ENCODE measurements at regions not wholly inside any gene's neighbourhood (a gene's known extent, or its start where the extent isn't known, plus 50 kb on each side); places are given as distances from the start of the nearest gene placed in this dataset.
A peak's percentile ranks its signal among the peaks of the same experiment; 100 is the strongest.

DNA sequence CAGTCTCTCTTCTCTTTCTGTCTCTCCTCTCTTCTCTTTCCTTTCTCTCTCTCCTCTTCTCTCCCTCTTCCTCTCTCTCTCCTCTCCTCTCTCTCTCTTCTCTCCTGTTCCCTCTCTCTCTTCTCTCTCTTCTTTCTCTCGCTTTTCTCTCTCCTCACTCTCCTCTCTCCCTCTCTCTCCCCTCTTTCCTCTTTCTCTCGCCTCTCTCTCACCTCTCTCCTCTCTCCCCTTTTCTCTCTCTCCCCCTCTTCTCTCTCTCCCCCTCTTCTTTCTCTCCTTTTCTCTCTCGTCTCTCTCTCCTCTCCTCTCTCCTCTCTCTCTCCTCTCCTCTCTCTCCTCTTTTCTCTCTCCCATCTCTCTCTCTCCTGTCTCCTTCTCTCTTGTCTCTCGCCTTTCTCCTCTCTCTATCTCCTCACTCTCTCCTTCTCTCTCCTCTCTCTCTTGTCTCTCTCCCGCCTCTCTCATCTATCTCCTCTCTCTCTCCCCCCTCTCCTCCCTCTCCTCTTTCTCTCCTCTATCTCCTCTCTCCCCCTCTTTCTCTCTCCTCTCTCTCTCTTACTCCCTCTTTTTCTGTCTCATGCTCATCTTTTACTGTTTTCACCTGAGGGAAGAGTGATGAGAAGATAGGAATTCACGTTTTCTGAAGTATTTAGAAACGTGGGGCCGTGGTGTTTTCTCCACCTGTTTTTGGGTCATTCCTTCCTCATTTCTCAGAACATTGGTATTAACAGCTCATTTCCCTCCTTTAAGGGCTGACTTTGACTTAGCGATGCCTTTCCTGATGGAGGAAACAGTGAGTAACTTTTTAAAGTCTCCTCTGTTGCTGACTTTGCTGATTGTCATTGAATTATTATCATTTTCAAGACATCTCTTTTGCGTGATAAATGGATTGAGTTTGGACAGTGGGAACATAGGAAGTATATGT, 80.6 kb upstream of the CD99 start:
- Histone ChIP-seq H3K4me2 (peak overlapping the region; percentile 90), H3F3A (replicated peaks; ENCODE audit: low read depth) (peaks cover 14% of the 10 kb centered on the region; the same call in 1 of the 2 replicates), H3K27me3 (ENCODE audit: insufficient read depth) (peaks cover 5% of the 10 kb centered on the region; the same call in 1 of the 2 replicates), H3K4me1 (ENCODE audit: insufficient read depth) (peaks cover 15% of the 10 kb centered on the region; the same call in 1 of the 2 replicates), H3K9me2 (ENCODE audit: insufficient read depth) (0 out of 2 replicates have a peak, but pooled peaks cover 4% of the 10 kb centered on the region), H2AFZ (no peak overlapping the region), H3K36me3 (ENCODE audit: insufficient read depth) (0 out of 2 replicates have a peak, but pooled peaks cover 6% of the 10 kb centered on the region), H3K79me2 (replicated peaks; ENCODE audit: insufficient read depth) (peaks cover 25% of the 10 kb centered on the region), H4K20me1 (replicated peaks; ENCODE audit: insufficient read depth) (0 out of 2 replicates have a peak, but pooled peaks cover 3% of the 10 kb centered on the region), H3K4me3 (peak overlapping the region; percentile 76), H3K27ac (ENCODE audit: low read depth) (no peak overlapping the region)
- Mint-ChIP-seq H3K27ac (no peak overlapping the region), H3K4me3 (peak overlapping the region; percentile 90), H3K9me3 (peaks cover 4% of the 10 kb centered on the region; the same call in 1 of the 3 replicates), H3K36me3 (ENCODE audit: low read depth) (peaks cover 40% of the 10 kb centered on the region), H3K4me1 (peaks cover 19% of the 10 kb centered on the region), H3K27me3 (ENCODE audit: insufficient read depth, low read depth, poor library complexity) (peaks cover 7% of the 10 kb centered on the region)
- DNase-seq (ENCODE audit: low spot score), result no peak
- TF ChIP-seq, protein P1, sequence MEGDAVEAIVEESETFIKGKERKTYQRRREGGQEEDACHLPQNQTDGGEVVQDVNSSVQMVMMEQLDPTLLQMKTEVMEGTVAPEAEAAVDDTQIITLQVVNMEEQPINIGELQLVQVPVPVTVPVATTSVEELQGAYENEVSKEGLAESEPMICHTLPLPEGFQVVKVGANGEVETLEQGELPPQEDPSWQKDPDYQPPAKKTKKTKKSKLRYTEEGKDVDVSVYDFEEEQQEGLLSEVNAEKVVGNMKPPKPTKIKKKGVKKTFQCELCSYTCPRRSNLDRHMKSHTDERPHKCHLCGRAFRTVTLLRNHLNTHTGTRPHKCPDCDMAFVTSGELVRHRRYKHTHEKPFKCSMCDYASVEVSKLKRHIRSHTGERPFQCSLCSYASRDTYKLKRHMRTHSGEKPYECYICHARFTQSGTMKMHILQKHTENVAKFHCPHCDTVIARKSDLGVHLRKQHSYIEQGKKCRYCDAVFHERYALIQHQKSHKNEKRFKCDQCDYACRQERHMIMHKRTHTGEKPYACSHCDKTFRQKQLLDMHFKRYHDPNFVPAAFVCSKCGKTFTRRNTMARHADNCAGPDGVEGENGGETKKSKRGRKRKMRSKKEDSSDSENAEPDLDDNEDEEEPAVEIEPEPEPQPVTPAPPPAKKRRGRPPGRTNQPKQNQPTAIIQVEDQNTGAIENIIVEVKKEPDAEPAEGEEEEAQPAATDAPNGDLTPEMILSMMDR (conservative IDR thresholded peaks at IDR 0.05; ENCODE audit: low read depth in 2 of 2), result no peak
- TF ChIP-seq ZNF331 (CRISPR knock-in tag; IDR thresholded peaks at IDR 0.05; ENCODE audit: low read depth) (no peak), ZNF114 (CRISPR knock-in tag; IDR thresholded peaks at IDR 0.05) (no peak), POLR2AphosphoS5 (IDR thresholded peaks at IDR 0.05; ENCODE audit: low read depth) (no peak), EZH2 (IDR thresholded peaks at IDR 0.05; ENCODE audit: low read depth, unreplicated experiment) (no peak), STAT1 (IDR thresholded peaks at IDR 0.05; ENCODE audit: unreplicated experiment) (no peak), CREB1 (CRISPR knock-in tag; IDR thresholded peaks at IDR 0.05; ENCODE audit: low read depth) (no peak), ZNF462 (CRISPR knock-in tag; IDR thresholded peaks at IDR 0.05) (no peak), EZH2phosphoT487 (IDR thresholded peaks at IDR 0.05; ENCODE audit: unreplicated experiment) (no peak), JUNB (IDR thresholded peaks at IDR 0.05; ENCODE audit: unreplicated experiment) (no peak), NANOG (IDR thresholded peaks at IDR 0.05; ENCODE audit: borderline replicate concordance) (no peak)
- TF ChIP-seq, protein P2, sequence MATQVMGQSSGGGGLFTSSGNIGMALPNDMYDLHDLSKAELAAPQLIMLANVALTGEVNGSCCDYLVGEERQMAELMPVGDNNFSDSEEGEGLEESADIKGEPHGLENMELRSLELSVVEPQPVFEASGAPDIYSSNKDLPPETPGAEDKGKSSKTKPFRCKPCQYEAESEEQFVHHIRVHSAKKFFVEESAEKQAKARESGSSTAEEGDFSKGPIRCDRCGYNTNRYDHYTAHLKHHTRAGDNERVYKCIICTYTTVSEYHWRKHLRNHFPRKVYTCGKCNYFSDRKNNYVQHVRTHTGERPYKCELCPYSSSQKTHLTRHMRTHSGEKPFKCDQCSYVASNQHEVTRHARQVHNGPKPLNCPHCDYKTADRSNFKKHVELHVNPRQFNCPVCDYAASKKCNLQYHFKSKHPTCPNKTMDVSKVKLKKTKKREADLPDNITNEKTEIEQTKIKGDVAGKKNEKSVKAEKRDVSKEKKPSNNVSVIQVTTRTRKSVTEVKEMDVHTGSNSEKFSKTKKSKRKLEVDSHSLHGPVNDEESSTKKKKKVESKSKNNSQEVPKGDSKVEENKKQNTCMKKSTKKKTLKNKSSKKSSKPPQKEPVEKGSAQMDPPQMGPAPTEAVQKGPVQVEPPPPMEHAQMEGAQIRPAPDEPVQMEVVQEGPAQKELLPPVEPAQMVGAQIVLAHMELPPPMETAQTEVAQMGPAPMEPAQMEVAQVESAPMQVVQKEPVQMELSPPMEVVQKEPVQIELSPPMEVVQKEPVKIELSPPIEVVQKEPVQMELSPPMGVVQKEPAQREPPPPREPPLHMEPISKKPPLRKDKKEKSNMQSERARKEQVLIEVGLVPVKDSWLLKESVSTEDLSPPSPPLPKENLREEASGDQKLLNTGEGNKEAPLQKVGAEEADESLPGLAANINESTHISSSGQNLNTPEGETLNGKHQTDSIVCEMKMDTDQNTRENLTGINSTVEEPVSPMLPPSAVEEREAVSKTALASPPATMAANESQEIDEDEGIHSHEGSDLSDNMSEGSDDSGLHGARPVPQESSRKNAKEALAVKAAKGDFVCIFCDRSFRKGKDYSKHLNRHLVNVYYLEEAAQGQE (IDR thresholded peaks at IDR 0.05; ENCODE audit: unreplicated experiment), result no peak
- TF ChIP-seq, protein P3, sequence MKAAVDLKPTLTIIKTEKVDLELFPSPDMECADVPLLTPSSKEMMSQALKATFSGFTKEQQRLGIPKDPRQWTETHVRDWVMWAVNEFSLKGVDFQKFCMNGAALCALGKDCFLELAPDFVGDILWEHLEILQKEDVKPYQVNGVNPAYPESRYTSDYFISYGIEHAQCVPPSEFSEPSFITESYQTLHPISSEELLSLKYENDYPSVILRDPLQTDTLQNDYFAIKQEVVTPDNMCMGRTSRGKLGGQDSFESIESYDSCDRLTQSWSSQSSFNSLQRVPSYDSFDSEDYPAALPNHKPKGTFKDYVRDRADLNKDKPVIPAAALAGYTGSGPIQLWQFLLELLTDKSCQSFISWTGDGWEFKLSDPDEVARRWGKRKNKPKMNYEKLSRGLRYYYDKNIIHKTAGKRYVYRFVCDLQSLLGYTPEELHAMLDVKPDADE (IDR thresholded peaks at IDR 0.05), result no peak
- no peak for ATAC-seq
